Prostate gland (tissue), 2 donors: ENCODE measurements at regions not wholly inside any gene's neighbourhood (a gene's known extent, or its start where the extent isn't known, plus 50 kb on each side); places are given as distances from the start of the nearest gene placed in this dataset.

Experiments
- POLR2A ChIP-seq: fragments of 450-650 bp; IDR thresholded peaks from one replicate; pipeline ENCODE4 v1.6.1; 2016; ENCODE audit warnings: antibody characterized with exemption, mild to moderate bottlenecking
- POLR2AphosphoS5 ChIP-seq: sonication (generic); formaldehyde crosslinking; IDR thresholded peaks from one replicate; pipeline ENCODE4 v1.6.1; 2017; ENCODE audit warnings: antibody characterized with exemption
- TF ChIP-seq, protein P1 (sequence below), 4 experiments: fragments of 200-600 bp in 2 of 4; fragments of 450-650 bp in 2 of 4; sonication (generic) in 2 of 4; IDR thresholded peaks; 1 replicate in 3 of 4; 2 replicates in 1 of 4; pipeline ENCODE4 v1.5.1; 2016 to 2019; ENCODE audit warnings: antibody characterized with exemption in 4 of 4, mild to moderate bottlenecking in 2 of 4, moderate library complexity in 2 of 4

DNA sequence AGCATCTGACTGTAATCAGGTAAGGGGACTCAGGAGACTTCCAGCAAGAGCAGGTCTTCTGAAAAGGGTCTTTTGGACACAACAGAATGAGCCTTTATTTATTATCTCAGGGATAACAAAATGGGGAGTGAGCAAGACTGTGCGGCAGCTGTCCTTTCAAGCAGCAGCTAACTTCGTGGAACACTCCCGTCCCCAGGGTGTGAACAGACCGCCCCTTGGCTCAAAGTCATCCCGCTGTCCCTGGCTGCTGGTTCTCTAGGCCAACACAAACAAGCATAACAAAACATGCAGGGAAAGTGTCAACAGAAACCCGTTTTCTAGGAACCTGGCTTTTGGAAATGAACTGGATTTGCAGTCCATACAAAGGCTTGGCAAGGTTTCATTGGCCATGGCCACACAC, 787.9 kb upstream of the FANCL start:
- TF ChIP-seq, protein P1, sequence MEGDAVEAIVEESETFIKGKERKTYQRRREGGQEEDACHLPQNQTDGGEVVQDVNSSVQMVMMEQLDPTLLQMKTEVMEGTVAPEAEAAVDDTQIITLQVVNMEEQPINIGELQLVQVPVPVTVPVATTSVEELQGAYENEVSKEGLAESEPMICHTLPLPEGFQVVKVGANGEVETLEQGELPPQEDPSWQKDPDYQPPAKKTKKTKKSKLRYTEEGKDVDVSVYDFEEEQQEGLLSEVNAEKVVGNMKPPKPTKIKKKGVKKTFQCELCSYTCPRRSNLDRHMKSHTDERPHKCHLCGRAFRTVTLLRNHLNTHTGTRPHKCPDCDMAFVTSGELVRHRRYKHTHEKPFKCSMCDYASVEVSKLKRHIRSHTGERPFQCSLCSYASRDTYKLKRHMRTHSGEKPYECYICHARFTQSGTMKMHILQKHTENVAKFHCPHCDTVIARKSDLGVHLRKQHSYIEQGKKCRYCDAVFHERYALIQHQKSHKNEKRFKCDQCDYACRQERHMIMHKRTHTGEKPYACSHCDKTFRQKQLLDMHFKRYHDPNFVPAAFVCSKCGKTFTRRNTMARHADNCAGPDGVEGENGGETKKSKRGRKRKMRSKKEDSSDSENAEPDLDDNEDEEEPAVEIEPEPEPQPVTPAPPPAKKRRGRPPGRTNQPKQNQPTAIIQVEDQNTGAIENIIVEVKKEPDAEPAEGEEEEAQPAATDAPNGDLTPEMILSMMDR (IDR thresholded peaks at IDR 0.05), result no peak
- no peak for TF ChIP-seq POLR2A
- peak; percentile 35 for TF ChIP-seq POLR2AphosphoS5
